ENCODE measurements at regions not wholly inside any gene's neighbourhood (a gene's known extent, or its start where the extent isn't known, plus 50 kb on each side); places are given as distances from the start of the nearest gene placed in this dataset.

DNA sequence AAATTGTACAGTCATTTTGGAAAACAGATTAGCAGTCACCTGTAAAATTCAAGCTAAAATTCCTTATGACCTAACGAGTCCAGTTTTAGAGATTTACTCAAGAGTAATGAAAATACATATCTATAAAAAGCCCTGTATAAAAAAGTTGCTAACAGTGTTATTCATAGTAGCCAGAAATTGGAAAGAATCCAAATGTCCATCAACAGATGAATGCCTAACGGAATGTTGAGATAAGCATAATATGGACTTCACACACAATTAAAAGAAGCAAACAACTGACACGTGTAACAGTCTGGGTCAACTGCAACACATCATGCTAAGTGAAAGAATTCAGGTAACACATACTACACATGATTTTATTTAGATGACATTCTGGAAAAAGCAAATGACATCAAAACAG is 584.8 kb upstream of the AGA start:
- no peaks in the 10 kb centered on the region for H3K4me1 ChIP-seq (ENCODE audit: insufficient read depth, low read length, poor library complexity, severe bottlenecking)
- TF ChIP-seq EZH2 (IDR thresholded peaks at IDR 0.05; ENCODE audit: borderline replicate concordance, low read depth, low read length, poor library complexity, severe bottlenecking), result no peak
- TF ChIP-seq CTCF (conservative IDR thresholded peaks at IDR 0.05; ENCODE audit: low read depth, low read length), result no peak
- DNase-seq (ENCODE audit: low spot score), result no peak
- no peaks in the 10 kb centered on the region for H3K27me3 ChIP-seq (replicated peaks; ENCODE audit: insufficient read depth, low read depth, low read length, poor library complexity)
- no peak overlapping the region for H3K27ac ChIP-seq (ENCODE audit: low read depth, low read length, poor library complexity, severe bottlenecking)
- ChIA-PET CTCF (no interaction called here), POLR2A (ENCODE audit: low non-redundant PET) (no interaction called here)
- intact Hi-C loops (cut with micrococcal nuclease; ENCODE audit: unreplicated experiment), result no loop called here
- H3K9me3 ChIP-seq (ENCODE audit: low read depth, low read length, poor library complexity, severe bottlenecking), result no peaks in the 10 kb centered on the region
- H3K36me3 ChIP-seq (ENCODE audit: insufficient read depth, low read length, poor library complexity, severe bottlenecking), result no peaks in the 10 kb centered on the region
- no peak overlapping the region for H3K4me3 ChIP-seq (ENCODE audit: low read depth, low read length, poor library complexity, severe bottlenecking)
- BruUV-seq (replicated peaks), result no TSS peak

- H3K9me3 ChIP-seq (ENCODE audit: low read depth, low read length, poor library complexity, severe bottlenecking), result no peaks in the 10 kb centered on the region
- no peak for DNase-seq (ENCODE audit: low spot score)
- H3K4me1 ChIP-seq (ENCODE audit: insufficient read depth, low read length, poor library complexity, severe bottlenecking), result no peaks in the 10 kb centered on the region
- BruUV-seq (replicated peaks), result no TSS peak
- intact Hi-C loops (cut with micrococcal nuclease; ENCODE audit: unreplicated experiment), result no loop called here
- H3K36me3 ChIP-seq (ENCODE audit: insufficient read depth, low read length, poor library complexity, severe bottlenecking), result no peaks in the 10 kb centered on the region
- no peak for TF ChIP-seq CTCF (conservative IDR thresholded peaks at IDR 0.05; ENCODE audit: low read depth, low read length)
- no peak for TF ChIP-seq EZH2 (IDR thresholded peaks at IDR 0.05; ENCODE audit: borderline replicate concordance, low read depth, low read length, poor library complexity, severe bottlenecking)
- H3K27ac ChIP-seq (ENCODE audit: low read depth, low read length, poor library complexity, severe bottlenecking), result no peak overlapping the region
- H3K4me3 ChIP-seq (ENCODE audit: low read depth, low read length, poor library complexity, severe bottlenecking), result no peak overlapping the region
- POLR2A ChIA-PET (ENCODE audit: low non-redundant PET), result no interaction called here
- H3K27me3 ChIP-seq (replicated peaks; ENCODE audit: insufficient read depth, low read depth, low read length, poor library complexity), result no peaks in the 10 kb centered on the region
- CTCF ChIA-PET, result no interaction called here
Measured at GRCh38 chr4:178027796-178028195, 585.6 kb upstream of the AGA start.

DNA sequence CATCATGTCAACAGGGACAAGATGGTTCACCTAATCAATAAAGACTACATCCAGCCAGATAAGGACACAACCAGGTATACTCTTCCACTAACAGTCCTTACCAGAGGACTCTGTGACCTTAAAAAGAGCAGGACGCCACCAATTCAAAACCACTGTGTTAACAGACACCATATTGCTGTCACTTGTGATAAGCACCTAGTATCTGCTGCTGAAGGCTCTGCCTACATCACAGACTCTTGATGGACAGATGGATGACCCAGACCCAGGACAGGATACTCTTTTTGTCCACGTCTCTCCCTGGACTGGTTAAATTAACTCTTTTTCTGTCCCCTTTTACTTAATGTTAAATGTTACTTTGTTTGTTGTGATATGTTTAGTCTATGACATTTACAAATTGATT is 586.2 kb upstream of the AGA start:
- H3K4me1 ChIP-seq (ENCODE audit: insufficient read depth, low read length, poor library complexity, severe bottlenecking), result no peaks in the 10 kb centered on the region
- ChIA-PET CTCF (interaction anchor here (0.6 kb wide), 1 partner anchor 1225 kb away, joined by 3 read pairs; no protein-coding TSS in a partner anchor), POLR2A (ENCODE audit: low non-redundant PET) (no interaction called here)
- no peak overlapping the region for H3K4me3 ChIP-seq (ENCODE audit: low read depth, low read length, poor library complexity, severe bottlenecking)
- DNase-seq (ENCODE audit: low spot score), result no peak
- no TSS peak for BruUV-seq (replicated peaks)
- no peaks in the 10 kb centered on the region for H3K36me3 ChIP-seq (ENCODE audit: insufficient read depth, low read length, poor library complexity, severe bottlenecking)
- intact Hi-C loops (cut with micrococcal nuclease; ENCODE audit: unreplicated experiment), result no loop called here
- no peaks in the 10 kb centered on the region for H3K9me3 ChIP-seq (ENCODE audit: low read depth, low read length, poor library complexity, severe bottlenecking)
- H3K27me3 ChIP-seq (replicated peaks; ENCODE audit: insufficient read depth, low read depth, low read length, poor library complexity), result no peaks in the 10 kb centered on the region
- no peak for TF ChIP-seq CTCF (conservative IDR thresholded peaks at IDR 0.05; ENCODE audit: low read depth, low read length)
- TF ChIP-seq EZH2 (IDR thresholded peaks at IDR 0.05; ENCODE audit: borderline replicate concordance, low read depth, low read length, poor library complexity, severe bottlenecking), result no peak
- H3K27ac ChIP-seq (ENCODE audit: low read depth, low read length, poor library complexity, severe bottlenecking), result no peak overlapping the region
